Suprapubic skin (tissue), 3 donors: ENCODE measurements at regions not wholly inside any gene's neighbourhood (a gene's known extent, or its start where the extent isn't known, plus 50 kb on each side); places are given as distances from the start of the nearest gene placed in this dataset.

ENCODE experiments used
- POLR2AphosphoS5 ChIP-seq, 3 donors: sonication (generic); formaldehyde crosslinking; IDR thresholded peaks; one replicate each; pipeline ENCODE4 v1.6.1; 2017; ENCODE audit warnings: antibody characterized with exemption in 3 of 3
- TF ChIP-seq, protein P1 (sequence below), 2 donors: fragments of 200-600 bp in 1 of 2; fragments of 450-650 bp in 1 of 2; sonication (generic) in 1 of 2; IDR thresholded peaks; one replicate each; pipeline ENCODE4 v1.5.1; 2016 to 2019; ENCODE audit warnings: antibody characterized with exemption in 2 of 2, mild to moderate bottlenecking in 1 of 2, moderate library complexity in 1 of 2

GRCh38 chr6:126173265-126173664, 166.7 kb upstream of the CENPW start:
- TF ChIP-seq, protein P1, sequence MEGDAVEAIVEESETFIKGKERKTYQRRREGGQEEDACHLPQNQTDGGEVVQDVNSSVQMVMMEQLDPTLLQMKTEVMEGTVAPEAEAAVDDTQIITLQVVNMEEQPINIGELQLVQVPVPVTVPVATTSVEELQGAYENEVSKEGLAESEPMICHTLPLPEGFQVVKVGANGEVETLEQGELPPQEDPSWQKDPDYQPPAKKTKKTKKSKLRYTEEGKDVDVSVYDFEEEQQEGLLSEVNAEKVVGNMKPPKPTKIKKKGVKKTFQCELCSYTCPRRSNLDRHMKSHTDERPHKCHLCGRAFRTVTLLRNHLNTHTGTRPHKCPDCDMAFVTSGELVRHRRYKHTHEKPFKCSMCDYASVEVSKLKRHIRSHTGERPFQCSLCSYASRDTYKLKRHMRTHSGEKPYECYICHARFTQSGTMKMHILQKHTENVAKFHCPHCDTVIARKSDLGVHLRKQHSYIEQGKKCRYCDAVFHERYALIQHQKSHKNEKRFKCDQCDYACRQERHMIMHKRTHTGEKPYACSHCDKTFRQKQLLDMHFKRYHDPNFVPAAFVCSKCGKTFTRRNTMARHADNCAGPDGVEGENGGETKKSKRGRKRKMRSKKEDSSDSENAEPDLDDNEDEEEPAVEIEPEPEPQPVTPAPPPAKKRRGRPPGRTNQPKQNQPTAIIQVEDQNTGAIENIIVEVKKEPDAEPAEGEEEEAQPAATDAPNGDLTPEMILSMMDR (IDR thresholded peaks at IDR 0.05) = no peak
- TF ChIP-seq POLR2AphosphoS5 (IDR thresholded peaks at IDR 0.05) = no peak
